GM19468 (cell line): ENCODE measurements at regions not wholly inside any gene's neighbourhood (a gene's known extent, or its start where the extent isn't known, plus 50 kb on each side); places are given as distances from the start of the nearest gene placed in this dataset.

Source experiments
- ATAC-seq: cut with Tn5 transposase; IDR thresholded peaks from one replicate; pipeline ENCODE4 v1.9.1; 2021; ENCODE audit warnings: mild to moderate bottlenecking, moderate library complexity, moderate number of reproducible peaks; ENCODE audit not compliant: unreplicated experiment; ENCODE audit errors: extremely low read depth

DNA sequence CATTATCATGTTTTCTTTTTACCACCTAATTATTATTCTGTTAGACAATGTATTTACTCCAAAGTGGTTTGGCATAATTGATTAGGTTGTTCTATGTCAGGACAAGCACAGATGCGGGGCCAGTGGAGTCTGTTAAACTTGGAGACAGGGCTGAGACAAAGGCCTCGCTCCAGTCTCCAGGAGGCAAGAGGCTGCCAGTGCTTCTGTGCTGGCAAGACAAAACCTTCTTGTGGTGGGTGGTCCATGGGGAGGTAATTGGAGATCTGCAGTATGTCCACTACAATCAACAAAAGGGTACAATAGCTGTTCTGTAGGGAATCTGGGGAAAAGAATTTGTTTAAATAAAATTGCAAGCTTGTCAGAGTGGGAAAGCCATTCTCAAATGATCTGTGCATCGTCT is 677.2 kb upstream of the SLC35B3 start:
- no peak for ATAC-seq

DNA sequence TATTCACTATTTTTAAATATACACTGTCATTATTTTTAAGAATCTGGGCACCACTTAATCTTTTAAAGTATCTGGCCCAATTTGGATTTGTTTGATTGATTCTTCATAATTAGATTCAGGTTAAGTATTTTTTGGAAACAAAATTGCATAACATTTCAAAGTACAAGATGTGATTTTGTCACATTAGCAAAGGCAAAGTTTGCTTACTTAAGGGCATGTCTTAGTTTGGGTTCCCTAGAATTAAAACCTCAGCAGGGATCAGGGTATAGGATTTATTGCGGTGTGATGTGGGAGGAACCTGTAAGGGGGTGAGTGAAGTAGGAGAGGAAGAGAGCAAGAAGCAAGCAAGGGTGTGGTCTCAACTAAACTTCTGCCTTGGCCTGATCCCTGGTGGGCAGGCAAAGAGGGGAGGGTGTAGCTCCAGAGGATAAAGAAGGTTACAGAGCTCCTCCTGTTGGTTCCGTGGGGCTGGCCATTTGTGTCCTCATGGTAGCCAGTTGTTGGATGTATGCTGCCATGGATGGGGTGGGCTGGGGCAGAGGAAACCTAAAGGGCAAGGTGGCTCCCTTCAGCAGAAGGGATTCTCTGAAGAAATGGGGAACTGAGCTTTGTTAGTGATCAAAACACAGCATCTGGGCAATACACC is 668.7 kb upstream of the SLC35B3 start:
- no peak for ATAC-seq

DNA sequence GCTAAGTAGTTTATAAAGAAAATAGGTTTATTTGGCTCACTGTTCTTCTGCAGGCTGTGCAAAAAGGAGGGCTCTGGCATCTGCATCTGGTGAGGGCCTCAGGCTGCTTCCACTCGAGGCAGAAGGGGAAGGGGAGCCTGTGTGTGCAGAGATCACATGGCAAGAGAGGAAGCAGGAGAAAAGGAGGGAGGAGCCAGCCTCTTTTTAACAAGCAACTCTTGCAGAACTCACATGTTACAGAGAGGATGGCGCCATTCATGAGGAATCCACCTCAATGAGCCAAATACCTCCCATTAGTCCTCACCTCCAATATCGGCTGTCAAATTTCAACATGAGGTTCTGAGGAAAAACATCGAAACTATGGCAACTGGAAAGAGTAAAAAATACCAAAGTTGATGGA is 666.6 kb upstream of the SLC35B3 start:
- no peak for ATAC-seq

DNA sequence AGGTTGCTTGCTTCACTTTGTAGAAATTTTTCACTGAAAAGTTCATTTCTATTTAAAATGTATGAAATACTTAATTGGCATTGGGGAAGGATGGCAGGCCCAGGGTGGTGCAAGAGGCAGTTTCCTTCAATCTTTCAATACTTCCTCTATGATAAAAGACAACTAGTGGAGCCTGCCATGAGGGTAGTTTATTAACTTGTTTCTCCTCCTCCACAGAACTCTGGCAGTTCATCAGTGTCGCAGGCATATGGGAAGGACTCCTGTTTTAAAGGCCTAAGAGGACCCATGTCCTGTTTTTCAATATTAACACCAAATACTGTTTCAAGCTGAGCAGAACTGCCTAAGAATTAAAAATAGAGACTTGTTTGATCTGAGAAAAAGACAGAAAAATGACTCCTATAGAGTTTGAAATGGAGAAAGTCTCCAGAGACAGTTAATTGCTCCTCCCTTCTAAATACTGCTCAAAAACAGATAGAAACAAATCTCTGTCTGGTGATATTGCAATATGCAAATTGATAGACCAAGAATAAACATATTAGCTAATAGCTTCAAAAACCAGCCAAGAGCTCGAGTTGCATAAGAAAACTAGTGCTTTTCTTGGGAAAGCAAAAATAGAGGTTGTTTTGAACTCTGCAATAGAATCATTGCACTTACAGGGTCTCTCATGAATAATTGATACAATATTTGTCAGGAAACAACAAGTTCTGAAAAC is 665.7 kb upstream of the SLC35B3 start:
- no peak for ATAC-seq

DNA sequence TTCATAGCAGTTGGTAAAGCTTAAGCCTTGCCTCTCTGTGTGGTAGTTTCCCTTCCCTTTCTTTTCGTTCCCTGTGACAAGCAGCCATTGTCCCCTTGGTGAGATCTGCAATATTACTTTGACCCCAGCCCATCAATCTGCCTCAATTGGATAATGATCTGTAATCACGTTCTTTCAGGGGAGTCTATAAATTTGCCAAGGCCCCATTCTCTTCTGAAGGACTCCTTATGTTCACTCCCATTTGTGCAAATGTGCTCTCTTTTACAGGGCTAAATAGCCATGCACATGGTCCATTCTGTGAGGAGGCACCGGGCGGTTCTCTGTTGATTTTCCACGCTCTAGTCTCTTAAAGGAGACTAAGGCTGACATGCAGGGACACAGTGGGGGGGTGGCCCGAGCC is 660.4 kb upstream of the SLC35B3 start:
- no peak for ATAC-seq

DNA sequence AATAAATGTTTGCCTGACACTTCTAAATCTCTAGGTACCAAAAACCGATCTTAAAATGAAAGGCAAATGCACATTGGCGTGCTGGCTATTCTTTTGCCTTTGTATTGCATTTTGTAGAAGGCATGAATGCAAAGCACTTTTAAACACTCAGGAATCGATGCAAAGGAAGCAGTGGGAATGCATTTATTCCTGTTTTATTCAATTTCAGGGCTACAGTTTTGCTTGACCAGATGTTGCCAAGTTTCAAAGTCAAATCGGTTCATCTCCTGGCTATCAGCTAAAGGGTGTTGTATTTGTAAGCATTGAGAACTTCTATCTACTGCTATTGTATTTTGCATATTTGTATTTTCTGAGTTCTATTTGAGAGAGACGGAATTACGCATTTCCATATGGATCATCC is 659.8 kb upstream of the SLC35B3 start:
- no peak for ATAC-seq

DNA sequence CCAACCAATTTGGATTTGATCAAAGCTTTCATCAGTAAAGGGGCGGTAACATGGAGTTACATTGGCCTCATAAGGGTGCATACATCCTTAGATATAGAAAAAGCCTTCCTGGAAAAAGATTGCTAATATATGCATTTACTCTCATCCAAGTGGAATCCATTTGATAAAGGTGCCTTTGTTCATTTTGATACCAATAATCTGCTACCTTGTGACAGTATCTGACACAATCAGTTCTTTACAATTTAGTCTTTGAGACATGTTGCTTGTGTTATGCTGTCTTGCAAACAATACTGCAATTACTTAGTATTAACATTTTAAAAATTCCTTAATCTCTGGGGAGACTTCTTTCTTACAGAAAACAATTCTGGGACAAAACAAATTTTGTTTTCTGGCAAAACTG is 654.4 kb upstream of the SLC35B3 start:
- no peak for ATAC-seq

DNA sequence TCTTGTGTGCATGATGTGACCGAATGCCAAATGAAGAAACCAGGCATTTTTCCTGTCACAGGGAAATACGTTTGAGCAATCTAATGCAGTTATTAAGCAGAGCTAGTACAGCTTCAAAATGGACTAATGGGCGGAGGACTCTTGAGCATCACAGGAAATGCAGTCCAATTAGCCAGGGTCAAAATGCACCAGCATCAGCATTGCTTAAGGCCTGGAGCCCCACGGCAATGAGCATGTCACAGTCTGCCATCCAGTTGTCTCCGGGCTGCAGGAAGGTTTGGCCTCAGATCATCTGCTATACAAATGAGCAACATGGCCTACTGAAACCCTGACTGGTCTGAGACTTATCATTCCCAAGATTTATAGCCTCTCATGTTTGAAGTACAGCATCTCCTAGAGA is 652.1 kb upstream of the SLC35B3 start:
- no peak for ATAC-seq

DNA sequence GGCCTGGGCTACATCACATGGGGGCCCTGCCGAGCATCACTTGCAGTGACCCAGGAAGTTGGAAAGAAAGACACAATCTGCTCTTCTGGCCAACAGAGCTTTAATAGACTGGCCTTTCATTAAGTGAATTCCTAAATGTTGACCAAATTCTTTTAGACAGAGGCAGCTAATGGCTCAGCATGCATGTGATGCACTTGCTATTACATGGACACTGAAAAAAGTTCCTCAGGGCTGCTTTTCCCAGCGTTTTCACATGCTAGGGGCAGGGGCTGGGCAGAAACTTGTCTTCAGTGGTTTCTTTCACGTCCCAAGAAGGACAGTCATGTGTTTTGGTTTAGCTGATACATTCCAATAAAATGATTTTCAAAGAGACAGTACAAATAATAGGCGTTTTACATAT is 651.0 kb upstream of the SLC35B3 start:
- ATAC-seq: no peak

DNA sequence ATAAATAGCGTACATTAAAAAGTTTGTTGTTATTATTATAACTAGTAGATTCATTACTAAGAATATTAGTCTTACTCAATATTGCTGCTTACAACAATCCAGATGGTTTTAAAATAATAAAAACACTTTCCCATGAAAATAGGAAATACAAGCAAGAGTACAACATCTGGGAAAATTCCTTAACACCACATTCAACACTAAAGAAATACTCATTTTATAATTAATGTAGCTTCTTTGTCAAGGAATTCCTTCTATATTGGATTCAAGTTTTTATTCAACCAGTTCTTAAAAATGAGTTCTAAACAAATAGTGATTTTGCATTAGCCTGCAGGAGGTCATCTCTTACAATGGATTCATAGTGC is 650.3 kb upstream of the SLC35B3 start:
- no peak for ATAC-seq

DNA sequence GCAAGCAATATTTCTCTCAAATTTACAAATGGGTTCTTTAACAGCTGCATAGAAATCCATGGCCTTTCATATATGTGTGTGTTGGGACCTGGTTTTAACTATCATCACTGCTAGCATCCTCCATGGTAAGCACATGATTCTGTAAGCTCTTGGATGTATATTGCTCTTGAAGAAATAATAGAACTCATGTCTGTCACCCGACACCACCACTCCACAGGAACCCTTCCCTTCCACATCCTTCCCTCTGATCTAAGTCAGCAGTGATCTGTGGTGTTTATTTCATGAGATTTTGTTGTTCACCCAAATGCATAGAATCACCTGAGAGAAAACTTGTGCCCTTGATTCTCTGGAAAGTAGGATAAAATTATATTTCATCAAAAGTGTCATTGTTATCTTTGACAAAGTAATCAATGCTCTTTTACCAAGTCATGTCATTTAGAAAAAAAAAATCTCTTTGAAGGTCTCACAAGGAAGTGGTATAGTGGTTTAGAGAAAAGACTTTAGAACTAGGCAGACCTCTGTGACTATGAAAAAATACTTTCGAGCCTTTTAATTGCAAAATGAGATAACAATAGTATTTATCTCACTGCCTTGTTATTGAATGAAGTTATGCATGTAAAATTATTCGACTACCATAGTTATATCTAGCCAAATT is 649.8 kb upstream of the SLC35B3 start:
- ATAC-seq: no peak

DNA sequence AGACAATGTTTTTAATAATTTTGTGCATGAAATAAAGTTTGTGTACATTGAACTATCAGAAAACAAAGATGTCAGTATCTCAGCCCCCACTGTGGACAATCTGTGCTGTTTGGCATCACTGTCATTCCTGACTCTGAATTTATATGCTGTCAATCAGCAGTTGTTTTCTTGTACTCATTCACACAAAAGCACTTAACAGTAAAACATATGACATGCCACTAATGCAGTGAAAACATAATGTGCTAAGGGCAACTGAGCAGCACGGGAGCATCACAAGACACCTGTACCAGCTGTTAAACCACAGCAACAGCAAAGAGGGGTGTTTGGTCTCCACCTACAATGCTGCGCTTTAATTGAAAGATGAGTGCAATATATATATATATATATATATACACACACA is 647.8 kb upstream of the SLC35B3 start:
- no peak for ATAC-seq

DNA sequence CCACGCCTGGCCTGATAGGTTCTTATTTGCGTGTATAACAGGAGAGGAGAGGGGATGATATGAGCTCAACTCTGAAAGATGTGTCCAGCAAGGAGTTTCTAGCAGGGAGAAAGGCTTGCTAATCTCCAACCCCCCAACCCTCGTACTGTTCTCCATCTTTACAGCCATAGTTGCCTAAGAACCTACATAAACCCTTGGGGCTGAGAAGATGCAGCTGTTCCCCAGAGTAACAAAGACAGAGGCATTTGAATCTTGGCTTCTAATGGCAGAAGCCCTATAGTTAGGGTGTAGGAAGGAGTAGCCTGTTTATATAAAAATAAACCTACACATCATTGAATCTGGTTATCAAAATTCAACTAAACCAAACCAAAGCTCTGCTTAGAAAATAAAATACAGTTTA is 631.4 kb upstream of the SLC35B3 start:
- no peak for ATAC-seq

DNA sequence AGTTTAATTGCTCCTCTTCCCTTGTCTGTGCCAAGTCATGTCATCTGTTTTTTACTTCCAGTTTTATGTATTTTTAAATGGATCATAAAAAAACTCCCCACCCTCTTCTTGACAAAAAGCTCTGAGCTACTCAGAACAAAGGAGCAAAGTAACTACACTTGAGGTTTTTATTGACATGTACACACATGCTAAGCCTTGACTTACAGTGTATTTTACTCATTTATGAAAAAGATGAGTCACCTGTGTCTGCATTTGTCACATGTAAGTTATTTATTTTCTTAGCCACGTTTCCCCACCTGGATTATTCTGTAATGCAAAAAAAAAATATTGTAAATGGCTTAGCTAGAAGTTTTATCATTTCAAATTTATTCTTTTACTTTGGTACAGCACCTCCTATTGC is 628.8 kb upstream of the SLC35B3 start:
- ATAC-seq: no peak

DNA sequence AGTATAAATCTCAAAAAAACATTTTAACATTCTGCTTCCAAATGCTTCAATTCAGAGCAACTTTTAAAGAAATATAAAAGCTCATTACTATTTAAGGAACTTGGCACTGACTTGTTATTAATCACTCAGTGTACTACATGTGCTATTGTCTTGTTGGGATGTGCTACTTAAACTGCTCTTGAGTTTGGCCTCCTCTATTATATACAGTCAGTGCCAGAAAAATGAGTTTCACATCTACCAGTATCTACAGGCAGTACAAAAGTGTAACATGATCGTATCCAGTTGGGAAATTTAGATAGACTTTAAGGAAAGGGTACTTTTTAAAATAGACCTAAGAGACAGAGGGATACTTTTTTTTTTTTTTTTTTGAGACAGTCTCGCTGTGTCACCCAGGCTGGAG is 627.3 kb upstream of the SLC35B3 start:
- ATAC-seq: no peak

DNA sequence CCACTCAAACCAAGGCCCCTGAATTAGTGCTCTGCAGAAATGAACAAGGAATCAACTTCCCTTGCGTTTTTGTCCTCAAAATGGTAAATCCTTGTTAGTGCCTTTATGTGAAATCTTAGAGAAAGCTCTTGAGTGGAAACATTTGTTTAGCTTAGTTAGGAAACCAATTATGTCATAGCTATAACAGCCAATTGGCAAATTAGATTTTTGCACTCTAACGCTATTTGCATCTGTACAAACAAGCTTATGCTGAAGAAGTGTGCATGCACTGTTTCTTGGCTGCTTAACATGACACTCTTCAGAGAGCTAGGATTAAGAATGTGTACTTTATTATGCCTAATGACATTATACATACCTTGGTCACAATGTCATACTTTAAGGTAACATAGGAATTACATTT is 622.6 kb upstream of the SLC35B3 start:
- ATAC-seq: no peak

DNA sequence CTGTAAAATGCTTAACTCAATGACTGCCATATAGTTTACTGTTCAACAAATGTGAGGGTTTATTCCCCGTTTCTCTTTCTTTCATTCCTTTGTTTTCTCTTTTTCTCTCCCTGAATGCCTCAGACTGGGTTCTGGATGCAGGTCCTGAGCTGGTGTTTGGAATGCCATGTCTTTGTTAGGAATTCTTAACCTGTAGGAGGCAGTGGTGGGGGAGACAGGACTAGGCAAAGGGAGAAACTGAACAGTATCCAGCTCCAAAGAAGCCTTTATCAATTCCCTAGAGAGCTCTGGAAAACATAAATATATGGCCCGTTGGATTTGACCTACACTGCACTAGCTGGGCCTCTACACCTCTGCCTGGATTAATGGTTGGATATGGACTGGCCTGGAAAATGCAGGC is 621.2 kb upstream of the SLC35B3 start:
- no peak for ATAC-seq

DNA sequence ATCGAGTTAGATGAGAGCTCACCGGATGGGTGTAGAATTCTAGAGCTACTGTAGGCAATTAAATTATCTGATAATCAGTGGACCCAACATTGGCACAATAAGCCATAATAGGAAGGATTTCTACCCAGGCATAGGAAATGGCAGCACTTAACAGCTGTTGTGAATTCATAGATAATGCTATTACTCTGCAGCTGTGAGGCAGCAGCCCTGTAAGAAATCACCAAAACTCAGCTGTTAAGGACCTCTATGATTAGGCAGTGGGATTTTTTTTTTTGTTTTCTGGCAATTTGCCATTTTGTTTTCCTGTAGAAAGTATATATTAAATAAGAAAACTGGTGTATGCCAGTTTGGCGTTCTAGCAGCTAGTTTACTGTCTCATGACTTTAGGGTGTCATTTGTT is 609.1 kb upstream of the SLC35B3 start:
- ATAC-seq: no peak

DNA sequence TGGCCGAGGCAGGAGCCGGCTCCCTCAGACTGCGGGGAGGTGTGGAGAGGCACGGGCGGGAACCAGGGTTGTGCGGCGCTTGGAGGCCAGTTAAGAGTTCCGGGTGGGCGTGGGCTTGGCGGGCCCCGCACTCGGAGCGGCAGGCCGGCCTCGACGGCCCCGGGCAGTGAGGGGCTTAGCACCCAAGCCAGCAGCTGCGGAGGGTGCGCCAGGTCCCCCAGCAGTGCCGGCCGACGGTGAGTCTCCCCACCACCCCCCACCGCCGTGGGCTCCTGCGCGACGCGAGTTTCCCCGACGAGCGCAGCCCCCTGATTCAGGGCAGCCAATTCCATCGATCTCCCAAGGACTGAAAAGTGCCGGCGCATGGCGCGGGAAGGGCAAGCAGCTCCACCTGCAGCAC is 605.4 kb upstream of the SLC35B3 start:
- ATAC-seq: no peak

DNA sequence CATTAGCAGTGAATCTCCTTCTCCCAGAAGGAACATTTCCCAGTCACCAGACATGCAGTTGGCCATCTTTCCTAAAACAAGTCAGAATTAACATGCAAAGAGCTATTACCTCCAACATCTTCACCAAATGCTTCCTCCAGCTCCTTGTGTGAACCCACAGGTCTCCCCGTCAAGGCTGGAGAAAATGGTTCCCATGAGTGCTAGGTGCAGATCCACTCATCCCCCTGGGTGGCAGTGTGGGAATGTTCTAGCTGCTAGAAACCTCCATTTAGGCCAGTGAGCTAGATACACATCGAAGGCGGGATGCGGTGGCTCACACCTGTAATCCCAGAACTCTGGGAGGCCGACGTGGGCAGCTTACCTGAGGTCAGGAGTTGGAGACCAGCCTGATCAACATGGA is 603.9 kb upstream of the SLC35B3 start:
- no peak for ATAC-seq

DNA sequence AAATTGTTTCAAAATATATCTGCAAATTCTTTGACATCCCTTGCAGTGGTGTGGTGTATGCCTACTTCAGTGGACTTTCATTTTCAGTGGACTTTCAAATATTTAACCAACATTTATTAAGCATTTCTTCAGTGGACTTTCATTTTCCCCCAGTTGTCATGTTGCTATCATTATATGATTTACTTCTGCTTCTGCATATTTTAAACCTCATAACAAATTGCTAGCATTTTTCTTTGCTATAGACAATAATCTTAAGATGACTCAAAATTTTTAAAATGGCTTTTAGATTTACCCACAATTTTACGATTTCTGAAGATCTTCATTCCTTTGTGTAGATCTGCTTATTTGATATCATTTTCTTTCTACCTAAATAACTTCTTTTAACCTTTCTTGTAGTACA is 592.7 kb upstream of the SLC35B3 start:
- ATAC-seq: no peak
